MG63 (cell line): ENCODE measurements at regions not wholly inside any gene's neighbourhood (a gene's known extent, or its start where the extent isn't known, plus 50 kb on each side); places are given as distances from the start of the nearest gene placed in this dataset.
A peak's percentile ranks its signal among the peaks of the same experiment; 100 is the strongest.
"Not testable (repeated sequence)": the region's sequence is repeated elsewhere in the genome, so short reads cannot be mapped to it uniquely, and the experiment has no call there.

ENCODE experiments used
- DNase-seq: peaks from one replicate; pipeline ENCODE4 v3.0.0-alpha.2; 2020
- H3K27me3 ChIP-seq: fragments of 250-450 bp; sonication (Bioruptor Pico); 2 replicates; pipeline ENCODE4 v1.5.1; 2020; ENCODE audit warnings: mild to moderate bottlenecking, moderate library complexity
- H3K36me3 ChIP-seq: fragments of 250-450 bp; sonication (Bioruptor Pico); 2 replicates; pipeline ENCODE4 v1.5.1; 2020; ENCODE audit warnings: mild to moderate bottlenecking, moderate library complexity
- H3K4me3 ChIP-seq: fragments of 250-450 bp; sonication (Bioruptor Pico); 2 replicates; pipeline ENCODE4 v1.5.1; 2020; ENCODE audit warnings: mild to moderate bottlenecking, moderate library complexity
- H3K9me3 ChIP-seq: fragments of 250-450 bp; sonication (Bioruptor Pico); 2 replicates; pipeline ENCODE4 v1.5.1; 2020; ENCODE audit warnings: mild to moderate bottlenecking, moderate library complexity

DNA sequence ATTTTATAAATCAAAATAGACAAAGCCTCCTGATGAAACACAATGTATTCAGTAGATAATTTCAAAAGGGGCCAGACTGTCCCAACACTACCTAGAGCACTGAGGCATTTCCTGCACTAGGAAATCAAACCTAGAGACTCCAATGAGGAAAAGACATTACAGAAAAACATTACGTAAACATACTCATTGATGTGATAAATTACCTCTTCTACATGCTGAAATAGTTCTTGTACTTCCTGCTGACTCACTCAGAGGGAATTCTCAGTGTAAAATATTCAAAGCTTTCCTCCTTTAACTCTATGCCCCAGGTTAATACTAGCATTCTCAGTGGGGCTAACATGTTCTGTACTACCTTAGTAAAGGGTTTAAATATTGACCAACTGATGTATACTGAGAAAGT is 178.0 kb downstream of the ESM1 start:
- Histone ChIP-seq H3K9me3 (no peaks in the 10 kb centered on the region), H3K27me3 (no peaks in the 10 kb centered on the region), H3K4me3 (no peak overlapping the region), H3K36me3 (no peaks in the 10 kb centered on the region)
- no peak for DNase-seq

DNA sequence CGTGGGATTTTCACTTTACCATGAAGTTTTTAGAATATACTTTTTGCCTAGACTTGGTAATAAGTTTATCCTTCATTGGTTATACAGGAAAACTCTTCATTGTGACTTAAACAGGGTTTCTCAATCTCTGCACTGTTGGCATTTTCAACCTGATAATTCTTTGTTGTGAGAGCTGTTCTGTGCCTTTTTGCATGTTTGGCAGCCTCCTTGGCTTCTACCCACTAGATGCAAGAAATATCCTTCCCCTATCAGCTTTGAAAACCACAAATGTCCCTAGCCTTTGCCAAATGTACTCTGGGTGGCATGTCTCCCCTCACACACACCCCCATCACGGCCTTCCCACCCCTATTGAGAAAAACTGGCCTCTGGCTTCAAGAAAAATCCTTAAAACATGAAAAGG is 180.9 kb downstream of the ESM1 start:
- H3K36me3 ChIP-seq, result no peaks in the 10 kb centered on the region
- no peak for DNase-seq
- no peaks in the 10 kb centered on the region for H3K9me3 ChIP-seq
- no peak overlapping the region for H3K4me3 ChIP-seq
- no peaks in the 10 kb centered on the region for H3K27me3 ChIP-seq

DNA sequence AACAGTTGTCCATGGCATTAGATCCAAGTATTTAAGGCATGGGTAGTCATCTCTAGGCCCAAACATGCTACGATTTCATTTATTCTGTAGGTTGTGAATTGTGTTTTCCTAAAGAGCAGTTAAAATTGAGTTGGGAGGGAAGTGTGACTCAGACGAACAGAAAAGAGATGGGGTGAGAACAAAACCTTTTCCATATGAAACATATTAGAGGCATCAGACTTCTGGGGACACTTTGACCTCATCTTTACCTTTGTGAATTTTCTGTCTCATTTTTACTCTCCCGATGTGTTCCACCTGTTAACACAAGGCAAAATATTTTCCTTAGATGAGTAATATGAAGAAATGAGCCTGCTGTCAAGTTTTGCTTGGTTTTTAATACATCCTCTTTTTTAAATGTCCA is 181.3 kb downstream of the ESM1 start:
- Histone ChIP-seq H3K4me3 (no peak overlapping the region), H3K27me3 (no peaks in the 10 kb centered on the region), H3K36me3 (no peaks in the 10 kb centered on the region), H3K9me3 (no peaks in the 10 kb centered on the region)
- DNase-seq, result no peak

DNA sequence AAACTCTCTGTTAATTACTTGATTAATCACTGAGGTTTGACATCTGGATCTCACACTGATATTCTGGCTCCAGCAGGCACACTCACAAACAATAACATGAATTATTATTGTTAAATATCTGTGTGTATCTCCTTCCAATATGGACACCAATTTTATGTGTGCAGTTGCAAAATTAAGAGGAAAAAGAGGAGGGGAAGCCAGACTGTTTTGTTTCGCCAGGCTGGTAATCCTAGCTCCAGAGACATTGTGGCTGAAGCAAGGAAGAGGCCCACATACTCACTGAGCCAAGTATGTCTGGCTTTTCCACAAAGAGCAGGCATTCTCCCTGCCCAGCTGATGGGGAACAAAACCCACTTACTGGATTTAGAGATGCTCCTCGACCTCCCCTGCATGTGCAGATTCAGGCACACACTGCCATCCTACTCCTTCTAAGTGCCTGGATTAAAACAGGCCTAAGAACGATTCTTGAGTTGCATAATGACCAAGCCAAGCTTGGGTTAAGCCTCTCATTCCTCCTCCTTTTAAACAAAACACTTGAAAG is 181.9 kb downstream of the ESM1 start:
- Histone ChIP-seq H3K4me3 (no peak overlapping the region), H3K27me3 (no peaks in the 10 kb centered on the region), H3K9me3 (no peaks in the 10 kb centered on the region), H3K36me3 (no peaks in the 10 kb centered on the region)
- DNase-seq, result no peak

DNA sequence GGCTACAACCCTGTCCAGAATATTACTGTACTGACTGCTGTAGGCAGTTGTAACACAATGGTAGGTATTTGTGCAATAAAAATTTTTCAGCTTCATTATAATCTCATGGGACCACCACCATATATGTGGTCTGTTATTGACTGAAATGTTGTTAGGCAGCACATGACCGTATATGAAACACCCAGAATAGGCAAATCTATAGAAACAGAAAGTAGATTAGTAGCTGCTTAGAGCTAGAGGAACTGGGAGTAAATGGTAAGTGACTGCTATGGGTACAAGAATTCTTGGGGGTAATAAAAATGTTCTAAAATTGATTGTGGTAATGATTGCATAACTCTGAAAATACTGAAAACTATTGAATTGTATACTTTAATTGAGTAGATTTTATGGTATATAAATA is 185.7 kb downstream of the ESM1 start:
- DNase-seq, result no peak
- Histone ChIP-seq H3K4me3 (no peak overlapping the region), H3K27me3 (no peaks in the 10 kb centered on the region), H3K9me3 (no peaks in the 10 kb centered on the region), H3K36me3 (no peaks in the 10 kb centered on the region)

DNA sequence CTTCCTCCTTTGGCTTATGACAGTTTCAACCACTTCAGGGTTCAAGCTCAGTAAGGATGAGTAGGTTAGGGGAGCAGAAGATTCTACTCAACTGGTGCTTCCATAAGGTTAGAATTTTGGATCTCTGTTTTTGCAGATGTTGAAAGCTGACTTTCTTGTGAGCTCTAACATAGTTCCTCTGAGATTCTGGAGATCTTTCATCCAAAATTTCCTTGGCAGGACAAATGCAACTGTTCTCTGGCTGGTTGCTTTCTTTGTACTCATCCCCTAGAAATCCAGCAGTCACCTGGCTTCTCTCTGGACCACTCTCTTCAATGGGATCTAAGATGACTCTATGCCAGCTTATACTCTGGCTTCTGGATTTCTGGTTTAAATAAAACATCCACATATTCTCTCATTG is 189.6 kb downstream of the ESM1 start:
- no peaks in the 10 kb centered on the region for H3K36me3 ChIP-seq
- H3K27me3 ChIP-seq, result no peaks in the 10 kb centered on the region
- no peak overlapping the region for H3K4me3 ChIP-seq
- no peaks in the 10 kb centered on the region for H3K9me3 ChIP-seq
- no peak for DNase-seq

DNA sequence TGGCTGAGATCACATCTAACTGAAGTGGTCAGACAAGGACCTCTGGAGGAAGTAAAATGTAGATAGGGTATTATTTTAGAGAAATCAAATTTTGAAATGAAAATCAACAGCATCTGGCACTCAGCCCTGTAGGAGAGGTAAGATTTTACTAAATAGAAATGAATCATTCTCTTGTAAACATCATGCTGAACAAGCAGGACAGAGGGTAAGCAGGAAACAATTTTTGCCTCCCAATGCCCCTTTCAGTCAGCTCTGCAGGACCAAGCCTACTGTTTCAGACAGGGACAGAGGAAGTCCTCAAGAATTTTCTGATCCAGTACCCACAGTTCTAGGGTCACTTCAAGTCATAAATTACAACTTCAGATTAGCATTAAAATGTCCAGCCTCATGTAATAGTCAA is 190.1 kb downstream of the ESM1 start:
- no peak for DNase-seq
- Histone ChIP-seq H3K9me3 (no peaks in the 10 kb centered on the region), H3K27me3 (no peaks in the 10 kb centered on the region), H3K36me3 (no peaks in the 10 kb centered on the region), H3K4me3 (no peak overlapping the region)

DNA sequence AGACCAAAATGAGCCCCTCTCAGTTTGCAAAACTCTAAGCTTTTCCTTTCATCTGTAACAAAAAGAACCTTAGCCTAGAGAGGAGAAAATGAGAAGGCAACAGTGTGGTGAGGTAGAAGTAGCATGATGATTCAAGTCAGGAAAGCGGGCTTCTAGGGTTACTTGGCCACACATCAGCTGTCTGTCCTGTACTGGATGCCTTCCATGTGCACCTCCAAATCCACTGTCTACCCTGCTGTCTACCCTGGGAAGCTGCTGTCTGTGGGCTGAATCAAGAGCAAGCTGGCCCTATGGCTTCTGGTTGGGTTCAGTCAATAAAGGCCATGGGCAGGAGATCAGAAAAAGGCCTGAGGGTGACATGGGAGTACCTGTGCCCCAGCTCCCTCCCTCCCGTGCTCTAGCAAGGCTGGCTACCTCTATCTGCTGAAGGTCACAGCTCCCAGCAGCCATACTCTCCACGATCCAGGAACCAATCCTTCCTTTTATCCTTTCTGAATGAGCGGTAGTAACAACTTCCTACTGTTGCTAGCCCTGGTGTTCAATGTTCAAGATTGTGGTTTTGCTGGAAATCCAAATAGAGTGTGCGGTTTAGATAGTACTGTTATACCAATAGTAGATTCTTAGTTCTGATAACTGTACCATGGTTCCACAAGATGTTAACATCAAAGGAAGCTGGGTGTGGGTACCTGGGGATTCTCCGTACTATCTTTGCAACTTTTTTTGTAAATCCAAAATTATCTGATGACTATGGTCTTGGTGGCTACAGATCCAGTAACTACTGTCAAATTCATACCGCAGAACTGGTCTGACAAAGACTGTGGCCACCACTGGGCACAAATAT is 191.0 kb downstream of the ESM1 start:
- Histone ChIP-seq H3K27me3 (no peaks in the 10 kb centered on the region), H3K4me3 (no peak overlapping the region), H3K36me3 (no peaks in the 10 kb centered on the region), H3K9me3 (no peaks in the 10 kb centered on the region)
- DNase-seq, result no peak

DNA sequence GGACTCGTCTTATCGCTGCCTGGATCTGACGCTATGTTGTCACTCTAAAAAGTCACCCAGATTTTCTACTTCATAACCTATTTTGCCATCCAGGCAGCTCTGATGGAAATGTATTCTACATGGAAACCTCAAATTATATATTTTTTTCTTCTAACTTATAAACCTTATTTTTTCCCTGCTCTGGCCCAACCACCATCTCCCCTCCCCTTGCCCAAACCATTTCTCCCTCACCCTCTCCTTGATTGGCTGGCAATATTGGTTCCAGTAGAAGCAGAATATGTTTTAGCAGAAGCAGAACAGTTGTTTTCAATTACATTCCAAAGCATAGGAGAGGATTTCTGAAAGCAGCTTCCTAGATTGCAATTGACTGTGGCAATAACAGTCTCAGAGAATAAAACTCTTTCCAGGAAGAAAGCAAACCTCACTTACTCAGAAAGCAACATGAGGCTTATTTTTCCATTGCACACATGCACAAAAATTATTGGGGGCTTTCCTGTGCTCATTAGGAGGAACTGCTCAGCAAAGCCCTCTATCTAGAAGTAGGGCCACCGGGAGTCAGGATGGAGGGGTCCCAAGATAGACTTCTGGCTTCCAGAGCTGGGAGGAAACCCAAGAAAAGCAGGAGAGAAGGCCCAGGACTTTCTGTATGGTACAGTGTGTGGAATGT is 191.8 kb downstream of the ESM1 start:
- Histone ChIP-seq H3K27me3 (no peaks in the 10 kb centered on the region), H3K4me3 (no peak overlapping the region), H3K9me3 (no peaks in the 10 kb centered on the region), H3K36me3 (no peaks in the 10 kb centered on the region)
- DNase-seq, result no peak

DNA sequence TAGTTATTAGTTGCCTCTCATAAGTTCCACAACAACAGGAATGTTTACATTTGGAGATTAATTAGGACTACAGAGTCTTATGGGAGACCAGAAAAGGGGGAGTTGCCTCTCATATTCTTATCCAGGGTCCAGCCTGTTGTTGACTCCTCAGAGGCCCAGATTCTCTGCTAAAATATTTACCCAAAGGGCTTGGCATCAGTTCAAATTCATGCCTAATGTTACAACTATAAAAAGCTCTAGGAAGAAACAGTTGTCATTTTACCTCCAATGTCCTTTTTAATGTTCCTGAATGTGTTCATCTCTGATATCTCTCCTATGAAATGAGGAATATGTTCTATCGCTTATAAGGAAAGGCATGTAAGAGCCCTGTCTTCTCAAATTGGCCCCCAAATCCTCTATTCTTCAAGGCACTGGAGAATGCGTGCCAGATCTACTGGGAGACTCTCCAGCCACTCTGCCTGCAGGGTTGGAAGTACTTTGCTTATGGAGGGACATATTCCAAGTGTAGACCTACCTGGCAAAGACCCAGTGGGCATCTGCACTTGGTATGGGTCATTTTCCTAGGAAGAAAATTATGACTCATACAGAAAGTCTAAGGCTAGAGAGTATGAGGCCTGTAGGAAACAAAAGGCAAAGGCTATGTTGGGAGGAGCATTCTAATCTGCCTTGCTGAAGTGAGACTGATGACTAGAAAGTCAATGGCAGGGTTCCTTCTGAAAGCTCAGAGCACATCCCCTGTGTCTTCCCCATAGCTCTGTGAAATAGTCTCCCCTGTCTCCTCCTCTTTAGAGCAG is 192.6 kb downstream of the ESM1 start:
- H3K27me3 ChIP-seq, result no peaks in the 10 kb centered on the region
- DNase-seq, result peak; percentile 80
- no peaks in the 10 kb centered on the region for H3K36me3 ChIP-seq
- H3K9me3 ChIP-seq, result no peaks in the 10 kb centered on the region
- no peak overlapping the region for H3K4me3 ChIP-seq

DNA sequence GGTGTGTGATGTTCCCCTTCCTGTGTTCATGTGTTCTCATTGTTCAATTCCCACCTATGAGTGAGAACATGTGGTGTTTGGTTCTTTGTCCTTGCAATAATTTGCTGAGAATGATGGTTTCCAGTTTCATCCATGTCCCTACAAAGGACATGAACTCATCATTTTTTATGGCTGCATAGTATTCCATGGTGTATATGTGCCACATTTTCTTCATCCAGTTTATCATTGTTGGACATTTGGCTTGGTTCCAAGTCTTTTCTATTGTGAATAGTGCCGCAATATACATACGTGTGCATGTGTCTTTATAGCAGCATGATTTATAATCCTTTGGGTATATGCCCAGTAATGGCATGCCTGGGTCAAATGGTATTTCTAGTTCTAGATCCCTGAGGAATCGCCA is 197.5 kb downstream of the ESM1 start:
- not testable (repeated sequence) for DNase-seq, H3K36me3 ChIP-seq, H3K27me3 ChIP-seq

DNA sequence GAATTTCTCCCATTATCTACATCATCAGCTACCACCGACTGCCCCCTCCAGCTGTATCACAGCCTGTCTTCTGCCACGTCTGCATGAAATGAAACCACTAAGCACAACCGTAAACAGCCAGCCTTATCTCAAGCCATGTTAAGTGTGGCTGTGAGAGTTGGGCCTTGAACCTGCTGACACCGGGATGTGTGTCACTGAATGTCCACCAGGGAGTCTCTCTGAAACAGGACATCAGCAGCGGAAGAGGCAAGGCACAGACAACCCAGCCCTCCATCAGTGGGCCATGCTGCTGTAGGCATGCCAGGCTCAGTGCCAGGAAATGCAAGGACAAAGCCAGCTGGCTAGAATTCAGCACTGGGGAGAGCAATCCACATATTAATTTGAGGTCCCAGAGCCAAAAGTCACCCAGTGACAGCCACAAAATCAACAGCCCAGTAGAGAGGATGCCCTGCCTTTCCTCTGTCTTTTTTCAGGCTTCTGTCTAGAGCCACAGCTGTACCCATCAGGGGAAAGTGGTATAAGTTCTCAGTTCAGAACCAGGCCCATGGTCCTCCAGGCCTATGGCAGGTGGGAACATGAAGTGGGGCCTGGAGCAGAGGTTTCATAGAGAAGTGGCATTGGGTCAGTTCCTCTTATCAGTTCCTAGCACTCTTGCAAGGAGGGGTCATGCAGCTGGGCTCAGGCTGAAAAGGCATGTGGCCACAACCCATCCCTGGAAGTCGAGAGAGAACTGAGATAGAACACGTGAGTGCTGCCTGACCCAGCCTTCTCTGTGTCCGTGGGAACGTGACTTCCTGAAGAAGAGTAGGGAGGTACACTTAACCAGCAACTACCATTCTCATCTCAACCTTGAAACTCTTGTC is 199.4 kb downstream of the ESM1 start:
- peak; percentile 26 for DNase-seq
- Histone ChIP-seq H3K9me3 (no peaks in the 10 kb centered on the region; the same call in 1 of the 2 replicates), H3K27me3 (no peaks in the 10 kb centered on the region), H3K4me3 (no peak overlapping the region), H3K36me3 (no peaks in the 10 kb centered on the region)

More for the DNA sequence above, 197.5 kb downstream of the ESM1 start:
- H3K4me3 ChIP-seq, H3K9me3 ChIP-seq: not testable (repeated sequence)

DNA sequence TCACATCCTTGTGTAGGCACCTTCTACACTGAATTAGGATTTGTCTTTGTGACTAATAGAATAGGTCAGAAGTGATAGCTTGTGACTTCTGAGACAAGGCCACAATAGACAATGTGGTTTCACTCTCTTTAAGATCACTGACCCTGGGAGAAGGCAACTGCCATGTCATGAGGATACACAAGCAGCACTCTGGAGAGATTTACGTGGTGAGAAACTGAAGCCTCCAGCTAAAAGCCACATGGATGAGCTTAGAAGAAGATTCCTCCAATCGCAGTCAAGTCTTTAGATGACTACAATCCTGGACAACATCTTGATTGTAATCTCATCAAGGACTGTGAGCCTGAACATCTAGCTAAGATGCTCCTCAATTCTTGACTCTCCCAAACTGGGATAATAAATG is 206.6 kb downstream of the ESM1 start:
- H3K9me3 ChIP-seq, result no peaks in the 10 kb centered on the region; the same call in 1 of the 2 replicates
- DNase-seq, result no peak
- H3K4me3 ChIP-seq, result no peak overlapping the region
- no peaks in the 10 kb centered on the region for H3K36me3 ChIP-seq
- no peaks in the 10 kb centered on the region for H3K27me3 ChIP-seq

DNA sequence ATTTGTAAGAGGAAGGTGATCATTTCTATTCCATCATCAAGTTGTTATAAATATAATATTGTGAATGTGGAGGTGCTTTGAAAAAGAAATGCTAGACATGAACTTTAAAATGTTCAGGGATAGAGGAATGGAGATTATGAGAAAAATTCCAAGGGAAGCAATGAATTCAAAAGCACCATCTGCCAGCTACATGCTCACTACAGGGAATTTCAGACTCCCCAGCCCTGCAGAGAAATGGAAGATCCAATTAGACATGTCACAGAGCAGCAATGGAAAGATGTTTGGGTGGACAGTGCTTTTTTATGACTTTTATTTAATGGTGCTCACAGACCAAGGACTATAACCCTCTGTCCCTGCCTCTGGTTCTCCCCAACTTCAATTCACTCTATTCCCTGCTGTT is 209.7 kb downstream of the ESM1 start:
- H3K27me3 ChIP-seq, result no peaks in the 10 kb centered on the region
- H3K36me3 ChIP-seq, result no peaks in the 10 kb centered on the region
- no peaks in the 10 kb centered on the region for H3K9me3 ChIP-seq
- DNase-seq, result no peak
- H3K4me3 ChIP-seq, result no peak overlapping the region

DNA sequence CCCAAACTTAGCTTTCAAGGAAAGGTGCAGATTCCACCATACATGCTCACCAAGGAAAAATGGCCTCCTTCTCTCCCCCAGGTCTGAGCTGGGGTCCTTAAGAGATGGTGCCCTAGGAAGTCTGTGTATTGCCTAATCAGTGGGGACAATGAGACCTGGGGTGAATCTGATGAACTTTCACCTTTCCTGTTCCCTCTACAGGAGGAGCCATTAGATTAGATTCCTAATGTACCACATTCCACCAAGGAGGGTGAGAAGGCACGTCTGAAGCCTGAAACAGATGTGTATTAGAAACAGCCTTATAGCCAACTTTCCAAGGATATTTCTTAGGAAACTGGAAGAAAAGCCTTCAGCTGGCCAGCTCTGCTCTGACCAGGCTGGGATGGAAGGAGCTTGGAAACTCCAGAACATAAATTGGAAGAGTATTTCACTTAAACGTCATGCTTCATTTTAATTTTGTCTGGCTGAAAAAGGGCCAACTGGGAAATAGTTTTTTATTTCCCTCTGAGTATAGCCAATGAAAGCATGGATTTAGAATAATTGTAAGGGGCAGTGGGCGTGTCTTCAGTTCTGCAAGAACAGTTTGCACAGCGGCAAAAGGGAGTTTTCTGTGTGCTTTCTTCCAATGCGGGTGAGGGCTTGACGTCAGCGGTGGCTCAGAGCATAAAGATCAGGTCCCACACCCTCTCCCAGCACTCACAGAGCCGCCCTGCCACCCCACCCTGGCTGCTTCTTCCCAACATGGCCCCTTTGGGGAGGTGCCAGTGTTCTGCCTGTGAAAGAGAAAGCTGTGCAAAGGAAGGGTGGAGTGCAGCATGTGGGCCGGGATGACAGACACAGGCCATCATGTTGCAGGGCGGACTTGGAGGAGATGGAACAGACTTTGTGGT is 210.9 kb downstream of the ESM1 start:
- no peaks in the 10 kb centered on the region for H3K36me3 ChIP-seq
- H3K27me3 ChIP-seq, result no peaks in the 10 kb centered on the region
- H3K9me3 ChIP-seq, result no peaks in the 10 kb centered on the region
- peak; percentile 72 for DNase-seq
- no peak overlapping the region for H3K4me3 ChIP-seq
